GM19455 (cell line): ENCODE measurements at regions not wholly inside any gene's neighbourhood (a gene's known extent, or its start where the extent isn't known, plus 50 kb on each side); places are given as distances from the start of the nearest gene placed in this dataset.
"Not testable (repeated sequence)": the region's sequence is repeated elsewhere in the genome, so short reads cannot be mapped to it uniquely, and the experiment has no call there.

Source experiments
- ATAC-seq: cut with Tn5 transposase; IDR thresholded peaks from one replicate; pipeline ENCODE4 v1.9.1; 2021; ENCODE audit not compliant: unreplicated experiment

- ATAC-seq = no peak
Observed at GRCh38 chr10:35822316-35822715, 180.2 kb upstream of the FZD8 start.

GRCh38 chr10:35821339-35821911, 179.3 kb upstream of the FZD8 start:
- no peak for ATAC-seq

GRCh38 chr10:35819736-35820135, 177.6 kb upstream of the FZD8 start:
- ATAC-seq = no peak

- no peak for ATAC-seq
Observed at GRCh38 chr10:35819011-35819410, 176.9 kb upstream of the FZD8 start.

- not testable (repeated sequence) for ATAC-seq
Observed at GRCh38 chr10:35817109-35817508, 175.0 kb upstream of the FZD8 start.

GRCh38 chr10:35813219-35813618, 171.1 kb upstream of the FZD8 start:
- no peak for ATAC-seq

GRCh38 chr10:35808344-35808743, 166.2 kb upstream of the FZD8 start:
- no peak for ATAC-seq

- ATAC-seq = no peak
Observed at GRCh38 chr10:35803046-35803445, 160.9 kb upstream of the FZD8 start.

- no peak for ATAC-seq
Observed at GRCh38 chr10:35797187-35797586, 155.1 kb upstream of the FZD8 start.

GRCh38 chr10:35795131-35795824, 153.2 kb upstream of the FZD8 start:
- no peak for ATAC-seq

GRCh38 chr10:35794703-35795102, 152.6 kb upstream of the FZD8 start:
- no peak for ATAC-seq

- no peak for ATAC-seq
Observed at GRCh38 chr10:35792291-35792690, 150.2 kb upstream of the FZD8 start.

GRCh38 chr10:35789996-35790395, 147.9 kb upstream of the FZD8 start:
- ATAC-seq = no peak

- no peak for ATAC-seq
Observed at GRCh38 chr10:35784751-35785150, 142.7 kb upstream of the FZD8 start.

GRCh38 chr10:35783305-35783838, 141.3 kb upstream of the FZD8 start:
- no peak for ATAC-seq

- ATAC-seq = no peak
Observed at GRCh38 chr10:35781643-35782035, 139.5 kb upstream of the FZD8 start.

- no peak for ATAC-seq
Observed at GRCh38 chr10:35780970-35781642, 139.0 kb upstream of the FZD8 start.

- no peak for ATAC-seq
Observed at GRCh38 chr10:35778306-35778705, 136.2 kb upstream of the FZD8 start.

- ATAC-seq = not testable (repeated sequence)
Observed at GRCh38 chr10:35776557-35776956, 134.5 kb upstream of the FZD8 start.

- no peak for ATAC-seq
Observed at GRCh38 chr10:35774109-35774508, 132.0 kb upstream of the FZD8 start.

- no peak for ATAC-seq
Observed at GRCh38 chr10:35770817-35771355, 128.8 kb upstream of the FZD8 start.

- no peak for ATAC-seq
Observed at GRCh38 chr10:35769795-35770194, 127.7 kb upstream of the FZD8 start.
